SK-N-SH (cell line): ENCODE measurements at regions not wholly inside any gene's neighbourhood (a gene's known extent, or its start where the extent isn't known, plus 50 kb on each side); places are given as distances from the start of the nearest gene placed in this dataset.

ENCODE experiments used
- CTCF ChIA-PET: fragments of 300-600, 350-600 bp; formaldehyde crosslinking; extraction: SDS; loops from one replicate; lab custom pipeline; 2021; lab: Yijun Ruan, JAX
- POLR2A ChIA-PET: fragments of 350-600 bp; sonication (Branson Sonifier 250); formaldehyde crosslinking; extraction: SDS; loops from one replicate; lab custom pipeline; 2020; ENCODE audit warnings: antibody characterized with exemption, inconsistent platforms; lab: Yijun Ruan, JAX
- DNase-seq: peaks from one replicate; pipeline ENCODE4 v3.0.0; 2012
- H2AFZ ChIP-seq: fragments of 200-600 bp; sonication (generic); 2 replicates; pipeline ENCODE4 v1.8.1; 2016; ENCODE audit warnings: antibody characterized with exemption, mild to moderate bottlenecking, low read depth
- H3F3A ChIP-seq: fragments of 200-600 bp; sonication (generic); replicated peaks from 2 replicates; pipeline ENCODE3; 2016; ENCODE audit warnings: antibody characterized with exemption, mild to moderate bottlenecking; ENCODE audit not compliant: insufficient read depth
- H3K27ac ChIP-seq, 2 experiments: fragments of 200-500 bp in 1 of 2; fragments of 200-600 bp in 1 of 2; sonication (Bioruptor generic) in 1 of 2; sonication (generic), shearing (Covaris generic) in 1 of 2; 2 replicates each; pipeline versions ENCODE4 v1.5.1 to v1.6.1; 2014 to 2016; ENCODE audit warnings: low read depth in 2 of 2, inconsistent platforms in 1 of 2, low read length in 1 of 2, mild to moderate bottlenecking in 1 of 2, mixed read lengths in 1 of 2
- H3K27me3 ChIP-seq: fragments of 200-600 bp; sonication (generic), shearing (Covaris generic); 2 replicates; pipeline ENCODE4 v1.6.1; 2016; ENCODE audit warnings: mixed run types; ENCODE audit not compliant: insufficient read depth
- H3K36me3 ChIP-seq, 2 experiments: fragments of 200-500 bp in 1 of 2; fragments of 200-600 bp in 1 of 2; sonication (Bioruptor generic) in 1 of 2; sonication (generic) in 1 of 2; replicated peaks in 1 of 2; 2 replicates each; pipeline versions ENCODE3 to v1.5.1; 2014 to 2016; ENCODE audit warnings: low read length in 1 of 2, mild to moderate bottlenecking in 1 of 2; ENCODE audit not compliant: insufficient read depth in 2 of 2, control insufficient read depth in 1 of 2
- H3K4me1 ChIP-seq, 2 experiments: fragments of 200-500 bp in 1 of 2; fragments of 200-600 bp in 1 of 2; sonication (Bioruptor generic) in 1 of 2; sonication (generic), shearing (Covaris generic) in 1 of 2; 2 replicates each; pipeline versions ENCODE4 v1.5.1 to v1.6.1; 2014 to 2016; ENCODE audit warnings: low read depth in 1 of 2, low read length in 1 of 2, mixed run types in 1 of 2; ENCODE audit not compliant: insufficient read depth in 2 of 2, control insufficient read depth in 1 of 2
- H3K4me2 ChIP-seq: fragments of 200-600 bp; sonication (generic), shearing (Covaris generic); 2 replicates; pipeline ENCODE4 v1.6.1; 2017; ENCODE audit warnings: mixed run types
- H3K4me3 ChIP-seq, 2 experiments: fragments of 200-500 bp in 1 of 2; fragments of 200-600 bp in 1 of 2; sonication (Bioruptor generic) in 1 of 2; sonication (generic), shearing (Covaris generic) in 1 of 2; 2 replicates each; pipeline versions ENCODE4 v1.5.1 to v1.8.1; 2014 to 2016; ENCODE audit warnings: low read depth in 2 of 2, inconsistent platforms in 1 of 2, low read length in 1 of 2, mild to moderate bottlenecking in 1 of 2, mixed read lengths in 1 of 2, moderate library complexity in 1 of 2
- H3K79me2 ChIP-seq: fragments of 200-600 bp; sonication (generic); 2 replicates; pipeline ENCODE4 v1.8.1; 2017; ENCODE audit warnings: mild to moderate bottlenecking; ENCODE audit not compliant: insufficient read depth
- H3K9ac ChIP-seq: fragments of 200-600 bp; sonication (generic); 2 replicates; pipeline ENCODE4 v1.6.1; 2017; ENCODE audit warnings: mixed run types
- H3K9me2 ChIP-seq: fragments of 200-600 bp; sonication (generic); 2 replicates; pipeline ENCODE4 v1.6.1; 2017; ENCODE audit warnings: mixed run types
- H3K9me3 ChIP-seq: fragments of 200-600 bp; sonication (generic); 2 replicates; pipeline ENCODE4 v1.6.1; 2017; ENCODE audit warnings: mixed run types, mild to moderate bottlenecking, moderate library complexity
- H4K20me1 ChIP-seq: fragments of 200-600 bp; sonication (generic); 2 replicates; pipeline ENCODE4 v1.6.1; 2017; ENCODE audit warnings: mild to moderate bottlenecking, mixed run types; ENCODE audit not compliant: insufficient read depth
- ELF1 ChIP-seq: IDR thresholded peaks from 2 replicates; pipeline ENCODE4 v1.4.0; 2012
- EP300 ChIP-seq, 2 experiments: IDR thresholded peaks; 2 replicates each; pipeline versions ENCODE4 v1.4.0 to v1.6.1; 2012; ENCODE audit warnings: borderline replicate concordance in 1 of 2, low read depth in 1 of 2, low read length in 1 of 2
- FOSL2 ChIP-seq: IDR thresholded peaks from 2 replicates; pipeline ENCODE4 v1.4.0; 2012; ENCODE audit warnings: low read depth, mild to moderate bottlenecking, moderate library complexity, borderline replicate concordance
- FOXJ3 ChIP-seq: sonication (generic); formaldehyde crosslinking; IDR thresholded peaks from 2 replicates; pipeline ENCODE4 v1.5.1; 2020; ENCODE audit warnings: mild to moderate bottlenecking, missing genetic modification reagents
- FOXM1 ChIP-seq: IDR thresholded peaks from 2 replicates; pipeline ENCODE4 v1.4.0; 2012; ENCODE audit warnings: low read depth, mild to moderate bottlenecking
- GABPA ChIP-seq: IDR thresholded peaks from 2 replicates; pipeline ENCODE4 v1.4.0; 2012; ENCODE audit warnings: low read depth, mild to moderate bottlenecking
- GATA2 ChIP-seq: sonication (generic); formaldehyde crosslinking; IDR thresholded peaks from 2 replicates; pipeline ENCODE4 v1.5.0; 2020; ENCODE audit warnings: mild to moderate bottlenecking, missing genetic modification reagents
- MAX ChIP-seq: IDR thresholded peaks from 2 replicates; pipeline ENCODE4 v1.4.0; 2012; ENCODE audit warnings: low read depth
- MEF2A ChIP-seq: IDR thresholded peaks from 2 replicates; pipeline ENCODE4 v1.4.0; 2012; ENCODE audit warnings: low read depth, borderline replicate concordance
- MXI1 ChIP-seq: IDR thresholded peaks from 2 replicates; pipeline ENCODE4 v1.6.1; 2012; ENCODE audit warnings: mild to moderate bottlenecking, low read depth, low read length, improper control_type of control experiment
- POLR2AphosphoS5 ChIP-seq: IDR thresholded peaks from 2 replicates; pipeline ENCODE4 v1.6.1; 2012; ENCODE audit warnings: low read depth, low read length
- RAD21 ChIP-seq: IDR thresholded peaks from 2 replicates; pipeline ENCODE4 v1.6.1; 2012; ENCODE audit warnings: mild to moderate bottlenecking, low read length
- RFX5 ChIP-seq: IDR thresholded peaks from 2 replicates; pipeline ENCODE4 v1.6.1; 2012; ENCODE audit warnings: mild to moderate bottlenecking, improper control_type of control experiment, low read length
- SMC3 ChIP-seq: IDR thresholded peaks from 2 replicates; pipeline ENCODE4 v1.6.1; 2012; ENCODE audit warnings: low read depth, low read length, improper control_type of control experiment
- TAF1 ChIP-seq: IDR thresholded peaks from 2 replicates; pipeline ENCODE4 v1.6.1; 2012; ENCODE audit warnings: low read depth, mild to moderate bottlenecking, low read length, moderate library complexity, borderline replicate concordance
- TCF12 ChIP-seq: IDR thresholded peaks from 2 replicates; pipeline ENCODE4 v1.4.0; 2012
- USF1 ChIP-seq: IDR thresholded peaks from 2 replicates; pipeline ENCODE4 v1.4.0; 2012; ENCODE audit warnings: low read depth, borderline replicate concordance
- USF2 ChIP-seq: fragments of 150-350 bp; IDR thresholded peaks from 2 replicates; pipeline ENCODE4 v1.6.1; 2017; ENCODE audit warnings: antibody characterized with exemption, low read length, low read depth, borderline replicate concordance
- YY1 ChIP-seq: IDR thresholded peaks from 2 replicates; pipeline ENCODE4 v1.4.0; 2012; ENCODE audit warnings: low read depth, mild to moderate bottlenecking
- ZBTB33 ChIP-seq: IDR thresholded peaks from 2 replicates; pipeline ENCODE4 v1.4.0; 2012; ENCODE audit warnings: low read depth, borderline replicate concordance
- WGBS: methylation state at CpG from one replicate; pipeline ENCODE4 v1.1.6; 2017; ENCODE audit warnings: low lambda C conversion rate; 5-methylcytosine and 5-hydroxymethylcytosine counted together

GRCh38 chr7:106485919-106486318 is 175.0 kb downstream of the CCDC71L start:
- CTCF ChIA-PET: interaction anchor here (1.1 to 2.0 kb wide), 3 partner anchors 8 to 309 kb away, joined by 4 to 8 read pairs (median 4); no protein-coding TSS in a partner anchor
- Histone ChIP-seq H3K9ac (peak overlapping the region; percentile 31; the same call in 1 of the 2 replicates), H3K4me2 (peak overlapping the region; percentile 43), H3K9me3 (no peaks in the 10 kb centered on the region), H3F3A (peaks cover 27% of the 10 kb centered on the region), H3K4me1 (peaks cover 4 to 28% of the 10 kb centered on the region in 2 experiments), H4K20me1 (no peaks in the 10 kb centered on the region), H3K79me2 (no peaks in the 10 kb centered on the region), H3K9me2 (no peaks in the 10 kb centered on the region), H3K4me3 (no peak overlapping the region), H3K27me3 (no peaks in the 10 kb centered on the region), H2AFZ (peak overlapping the region; percentile 29; the same call in 1 of the 2 replicates), H3K36me3 (no peaks in the 10 kb centered on the region), H3K27ac (peak overlapping the region; percentile 75 to 79; a peak in 3 of 4 replicates)
- TF ChIP-seq FOSL2: no peak
- TF ChIP-seq GATA2 (CRISPR knock-in tag): no peak
- no peak for TF ChIP-seq FOXJ3
- no peak for TF ChIP-seq EP300 (IDR thresholded peaks at IDR 0.05; ENCODE audit: borderline replicate concordance in 1 of 2, low read depth in 1 of 2, low read length in 1 of 2)
- TF ChIP-seq USF2: no peak
- TF ChIP-seq RFX5: no peak
- TF ChIP-seq USF1: no peak
- no peak for TF ChIP-seq YY1
- no peak for TF ChIP-seq GABPA
- no peak for TF ChIP-seq ELF1
- no peak for TF ChIP-seq ZBTB33
- TF ChIP-seq RAD21: no peak
- TF ChIP-seq MAX: no peak
- no peak for TF ChIP-seq MXI1
- TF ChIP-seq TAF1: no peak
- TF ChIP-seq MEF2A: no peak
- no peak for TF ChIP-seq POLR2AphosphoS5
- no peak for TF ChIP-seq FOXM1
- no peak for TF ChIP-seq SMC3
- TF ChIP-seq TCF12: no peak
- POLR2A ChIA-PET: no interaction called here
- WGBS: 56% methylated on average over 1 of the region's 1 CpG
- DNase-seq: no peak
